ENCODE measurements at regions not wholly inside any gene's neighbourhood (a gene's known extent, or its start where the extent isn't known, plus 50 kb on each side); places are given as distances from the start of the nearest gene placed in this dataset.

DNA sequence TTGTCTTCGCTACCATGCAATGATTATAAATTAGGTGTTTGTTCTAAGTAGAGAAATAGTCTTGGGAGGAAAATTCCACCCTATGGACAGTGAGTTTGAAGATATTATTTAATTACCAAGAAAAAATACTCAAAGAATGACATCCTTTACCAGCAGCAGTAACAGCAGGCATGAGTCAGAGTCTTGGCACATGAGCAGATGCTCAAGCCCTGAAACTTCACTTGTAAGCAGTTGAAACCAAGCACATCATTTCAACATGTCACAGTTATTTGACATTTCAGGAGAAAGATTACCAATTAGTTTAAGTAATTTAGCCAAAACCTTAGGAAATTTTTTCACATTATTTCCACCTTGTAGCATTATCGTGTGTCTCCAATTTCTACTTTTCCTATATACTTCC lies 99.2 kb downstream of the C12orf50 start:
- CTCF ChIA-PET = no interaction called here

DNA sequence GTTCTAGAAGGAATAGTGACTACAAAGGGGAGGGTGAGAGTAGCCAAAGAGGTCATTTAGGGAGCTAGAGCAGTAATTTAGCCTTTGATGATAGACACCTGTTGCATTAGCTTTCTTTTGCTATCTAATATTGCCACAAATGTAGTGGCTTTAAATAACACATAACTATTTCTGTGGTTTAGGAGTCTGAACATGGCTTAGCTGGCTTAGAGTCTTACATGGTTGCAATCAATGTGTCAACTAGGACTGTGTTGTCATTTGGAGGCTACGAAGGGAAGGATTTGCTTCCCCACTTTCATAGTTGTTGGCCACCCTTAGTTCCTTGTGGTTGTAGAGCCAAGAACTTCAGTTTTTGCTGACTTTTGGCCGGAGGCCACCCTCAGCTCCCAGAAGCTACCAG lies 99.9 kb downstream of the C12orf50 start:
- POLR2A ChIA-PET = no interaction called here
- TF ChIP-seq FOXA1 (IDR thresholded peaks at IDR 0.05) (no peak), LEF1 (IDR thresholded peaks at IDR 0.05; ENCODE audit: borderline replicate concordance) (no peak), HDGF (IDR thresholded peaks at IDR 0.05; ENCODE audit: borderline replicate concordance) (no peak), ELF4 (IDR thresholded peaks at IDR 0.05) (no peak), SUZ12 (IDR thresholded peaks at IDR 0.05) (no peak), BHLHE40 (IDR thresholded peaks at IDR 0.05; ENCODE audit: borderline replicate concordance) (no peak), NFRKB (IDR thresholded peaks at IDR 0.05) (no peak), ARNT (IDR thresholded peaks at IDR 0.05) (no peak), CTBP1 (IDR thresholded peaks at IDR 0.05; ENCODE audit: borderline replicate concordance) (no peak)
- CTCF ChIA-PET = no interaction called here
- DNase-seq (ENCODE audit: extremely low spot score) = no peak

More for the DNA sequence above, 99.2 kb downstream of the C12orf50 start:
- no peak for DNase-seq (ENCODE audit: extremely low spot score)
- POLR2A ChIA-PET = no interaction called here
- TF ChIP-seq ZNF384 (IDR thresholded peaks at IDR 0.05) (no peak), FOXK2 (IDR thresholded peaks at IDR 0.05) (no peak), BHLHE40 (IDR thresholded peaks at IDR 0.05; ENCODE audit: borderline replicate concordance) (no peak), L3MBTL2 (conservative IDR thresholded peaks at IDR 0.05) (no peak), FOXM1 (IDR thresholded peaks at IDR 0.05; ENCODE audit: borderline replicate concordance) (no peak), TARDBP (IDR thresholded peaks at IDR 0.05) (no peak), FOXA1 (IDR thresholded peaks at IDR 0.05) (no peak)

DNA sequence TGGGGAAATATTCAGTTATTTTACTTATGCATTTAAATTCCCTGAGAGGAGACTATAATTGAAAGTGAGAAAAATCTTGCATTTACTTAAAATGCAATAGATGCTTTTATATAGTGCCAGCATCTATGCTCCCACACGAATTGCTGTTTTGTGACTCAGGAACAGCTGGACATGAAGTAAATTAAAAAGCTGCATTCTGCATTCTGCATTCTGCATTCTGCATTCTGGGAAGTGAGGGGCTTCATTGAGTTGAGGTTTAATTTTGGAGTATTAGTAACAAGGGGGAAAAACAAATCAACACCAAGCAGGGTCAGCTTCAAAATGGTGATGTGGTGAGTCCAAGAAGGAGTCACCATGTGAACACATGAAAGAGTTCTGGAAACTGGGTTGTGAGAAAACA lies 101.2 kb downstream of the C12orf50 start:
- ChIA-PET POLR2A (no interaction called here), CTCF (no interaction called here)
- no peak for TF ChIP-seq TARDBP (IDR thresholded peaks at IDR 0.05)
- no peak for TF ChIP-seq BHLHE40 (IDR thresholded peaks at IDR 0.05; ENCODE audit: borderline replicate concordance)
- TF ChIP-seq ARNT (IDR thresholded peaks at IDR 0.05) = no peak
- no peak for TF ChIP-seq LEF1 (IDR thresholded peaks at IDR 0.05; ENCODE audit: borderline replicate concordance)
- no peak for TF ChIP-seq SUZ12 (IDR thresholded peaks at IDR 0.05)
- no peak for TF ChIP-seq ZNF384 (IDR thresholded peaks at IDR 0.05)
- TF ChIP-seq SP1 (IDR thresholded peaks at IDR 0.05) = no peak
- TF ChIP-seq FOXK2 (IDR thresholded peaks at IDR 0.05) = no peak
- no peak for TF ChIP-seq FOXM1 (IDR thresholded peaks at IDR 0.05; ENCODE audit: borderline replicate concordance)
- TF ChIP-seq FOXA1 (IDR thresholded peaks at IDR 0.05) = no peak
- DNase-seq (ENCODE audit: extremely low spot score) = no peak

DNA sequence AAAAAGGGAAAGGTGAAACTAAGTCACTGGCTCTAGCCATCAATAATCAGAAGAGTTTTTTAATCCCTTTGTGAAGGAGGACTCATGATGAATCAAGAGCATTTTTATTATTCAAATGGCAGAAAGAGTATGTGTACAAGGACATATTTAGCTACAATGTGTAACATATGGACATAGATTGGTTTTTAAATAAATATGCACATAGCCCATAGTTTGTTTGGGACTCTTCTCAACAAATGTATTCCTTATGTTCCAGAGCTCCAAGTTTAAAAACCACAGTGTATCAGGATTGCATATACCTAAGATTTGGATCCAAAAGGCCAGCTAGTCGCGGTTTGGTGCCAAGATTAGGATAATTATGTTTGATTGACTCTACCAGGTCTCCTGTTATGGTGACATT lies 104.2 kb downstream of the C12orf50 start:
- TF ChIP-seq HDGF (IDR thresholded peaks at IDR 0.05; ENCODE audit: borderline replicate concordance) (no peak), TARDBP (IDR thresholded peaks at IDR 0.05) (no peak), ARNT (IDR thresholded peaks at IDR 0.05) (no peak), ZNF384 (IDR thresholded peaks at IDR 0.05) (no peak), ELF4 (IDR thresholded peaks at IDR 0.05) (no peak), FOXA1 (IDR thresholded peaks at IDR 0.05) (no peak)
- TF ChIP-seq, protein P1, sequence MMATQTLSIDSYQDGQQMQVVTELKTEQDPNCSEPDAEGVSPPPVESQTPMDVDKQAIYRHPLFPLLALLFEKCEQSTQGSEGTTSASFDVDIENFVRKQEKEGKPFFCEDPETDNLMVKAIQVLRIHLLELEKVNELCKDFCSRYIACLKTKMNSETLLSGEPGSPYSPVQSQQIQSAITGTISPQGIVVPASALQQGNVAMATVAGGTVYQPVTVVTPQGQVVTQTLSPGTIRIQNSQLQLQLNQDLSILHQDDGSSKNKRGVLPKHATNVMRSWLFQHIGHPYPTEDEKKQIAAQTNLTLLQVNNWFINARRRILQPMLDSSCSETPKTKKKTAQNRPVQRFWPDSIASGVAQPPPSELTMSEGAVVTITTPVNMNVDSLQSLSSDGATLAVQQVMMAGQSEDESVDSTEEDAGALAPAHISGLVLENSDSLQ (IDR thresholded peaks at IDR 0.05) = no peak
- CTCF ChIA-PET = no interaction called here
- POLR2A ChIA-PET = no interaction called here
- DNase-seq (ENCODE audit: extremely low spot score) = no peak

DNA sequence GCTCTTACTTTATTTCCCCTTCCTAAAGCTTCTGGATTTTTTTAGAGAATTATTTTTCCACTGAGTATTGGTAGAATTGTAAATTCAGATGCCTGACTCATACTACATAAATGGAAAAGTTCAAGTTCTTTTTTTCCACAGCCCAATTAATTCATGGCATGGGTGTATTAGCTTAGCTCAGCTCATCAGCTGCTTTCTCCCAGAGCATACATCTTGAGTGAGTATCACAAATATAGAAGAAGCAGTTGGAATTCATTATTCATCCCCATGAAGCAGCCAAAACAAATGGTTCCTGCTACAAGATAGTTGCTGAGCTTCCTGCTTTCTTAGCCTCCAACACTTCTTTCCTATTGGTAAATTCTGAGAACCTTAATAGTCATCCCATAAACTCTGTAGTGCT lies 105.1 kb downstream of the C12orf50 start:
- POLR2A ChIA-PET = no interaction called here
- DNase-seq (ENCODE audit: extremely low spot score) = no peak
- CTCF ChIA-PET = no interaction called here
- no peak for TF ChIP-seq BHLHE40 (IDR thresholded peaks at IDR 0.05; ENCODE audit: borderline replicate concordance)
- TF ChIP-seq CTBP1 (IDR thresholded peaks at IDR 0.05; ENCODE audit: borderline replicate concordance) = no peak
- TF ChIP-seq NFRKB (IDR thresholded peaks at IDR 0.05) = no peak
- no peak for TF ChIP-seq ARNT (IDR thresholded peaks at IDR 0.05)
- TF ChIP-seq, protein P1 (IDR thresholded peaks at IDR 0.05) = no peak
- no peak for TF ChIP-seq HDGF (IDR thresholded peaks at IDR 0.05; ENCODE audit: borderline replicate concordance)
- TF ChIP-seq FOXA1 (IDR thresholded peaks at IDR 0.05) = no peak
- TF ChIP-seq TARDBP (IDR thresholded peaks at IDR 0.05) = no peak
- TF ChIP-seq SUZ12 (IDR thresholded peaks at IDR 0.05) = no peak
- no peak for TF ChIP-seq ELF4 (IDR thresholded peaks at IDR 0.05)
- no peak for TF ChIP-seq FOXK2 (IDR thresholded peaks at IDR 0.05)
- no peak for TF ChIP-seq L3MBTL2 (conservative IDR thresholded peaks at IDR 0.05)
- TF ChIP-seq LEF1 (IDR thresholded peaks at IDR 0.05; ENCODE audit: borderline replicate concordance) = no peak
- no peak for TF ChIP-seq FOXM1 (IDR thresholded peaks at IDR 0.05; ENCODE audit: borderline replicate concordance)

DNA sequence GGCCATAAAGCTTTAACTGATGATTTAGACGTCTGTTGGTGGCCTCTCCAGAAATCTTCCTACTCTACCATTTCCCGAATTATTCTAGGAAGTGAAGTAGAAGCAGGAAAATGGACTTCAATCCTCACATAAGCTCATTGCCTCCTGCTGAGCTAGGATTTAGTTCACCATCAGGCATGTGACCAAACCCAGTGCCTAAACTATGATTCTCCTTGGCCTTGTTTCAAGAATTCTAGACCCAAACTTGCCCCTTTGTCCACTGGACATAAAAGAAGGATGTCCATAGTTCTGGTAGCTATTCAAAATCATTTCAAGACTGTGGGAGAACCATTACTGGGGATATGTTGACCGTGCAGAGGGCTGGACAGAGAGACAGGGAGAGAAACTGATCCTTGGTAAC lies 105.8 kb downstream of the C12orf50 start:
- POLR2A ChIA-PET = no interaction called here

DNA sequence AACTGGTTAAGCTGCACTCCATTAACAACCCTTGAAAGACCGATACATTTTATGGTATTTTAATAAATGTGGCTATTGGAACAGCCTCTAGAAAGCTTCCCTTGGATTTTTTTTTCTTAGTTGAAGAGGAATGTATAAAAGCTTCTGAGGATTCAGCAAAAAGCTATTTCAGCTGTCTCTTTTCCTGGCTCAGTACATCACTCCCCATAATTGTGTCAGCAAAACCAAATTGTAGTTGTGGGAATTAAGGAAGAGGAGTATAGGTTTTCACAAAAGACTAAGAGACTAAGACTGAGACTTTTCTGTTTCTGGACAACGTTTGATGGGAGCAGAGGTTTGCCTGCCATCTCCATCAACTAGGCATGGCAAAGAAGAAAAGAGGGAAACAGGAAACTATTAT lies 106.5 kb downstream of the C12orf50 start:
- POLR2A ChIA-PET = no interaction called here
- TF ChIP-seq HDGF (IDR thresholded peaks at IDR 0.05; ENCODE audit: borderline replicate concordance) = no peak
- TF ChIP-seq SP1 (IDR thresholded peaks at IDR 0.05) = no peak
- TF ChIP-seq NFRKB (IDR thresholded peaks at IDR 0.05) = no peak
- no peak for TF ChIP-seq LEF1 (IDR thresholded peaks at IDR 0.05; ENCODE audit: borderline replicate concordance)
- TF ChIP-seq TARDBP (IDR thresholded peaks at IDR 0.05) = no peak
- TF ChIP-seq ELF4 (IDR thresholded peaks at IDR 0.05) = no peak
- no peak for TF ChIP-seq FOXA1 (IDR thresholded peaks at IDR 0.05)
- TF ChIP-seq L3MBTL2 (conservative IDR thresholded peaks at IDR 0.05) = no peak
- no peak for TF ChIP-seq ZNF384 (IDR thresholded peaks at IDR 0.05)
- TF ChIP-seq SUZ12 (IDR thresholded peaks at IDR 0.05) = no peak
- TF ChIP-seq, protein P1 (IDR thresholded peaks at IDR 0.05) = no peak
- TF ChIP-seq FOXK2 (IDR thresholded peaks at IDR 0.05) = no peak
- TF ChIP-seq CTBP1 (IDR thresholded peaks at IDR 0.05; ENCODE audit: borderline replicate concordance) = no peak
- no peak for TF ChIP-seq FOXM1 (IDR thresholded peaks at IDR 0.05; ENCODE audit: borderline replicate concordance)
- TF ChIP-seq ARNT (IDR thresholded peaks at IDR 0.05) = no peak
- CTCF ChIA-PET = interaction anchor here (0.6 kb wide), 1 partner anchor 1736 kb away, joined by 3 read pairs; no protein-coding TSS in a partner anchor
- no peak for DNase-seq (ENCODE audit: extremely low spot score)

More for the DNA sequence above, 105.8 kb downstream of the C12orf50 start:
- CTCF ChIA-PET = no interaction called here
- no peak for DNase-seq (ENCODE audit: extremely low spot score)
- TF ChIP-seq LEF1 (IDR thresholded peaks at IDR 0.05; ENCODE audit: borderline replicate concordance) = no peak

Measured in HEK293T (cell line).